ENCODE measurements at regions not wholly inside any gene's neighbourhood (a gene's known extent, or its start where the extent isn't known, plus 50 kb on each side); places are given as distances from the start of the nearest gene placed in this dataset.

GRCh38 chr18:28707006-28707405, 530.1 kb upstream of the CDH2 start:
- no peaks in the 10 kb centered on the region for H3K9me2 ChIP-seq (replicated peaks; ENCODE audit: control insufficient read depth, low read length)
- no peaks in the 10 kb centered on the region for H3F3A ChIP-seq (ENCODE audit: control insufficient read depth, insufficient read depth)
- no peaks in the 10 kb centered on the region for H4K20me1 ChIP-seq (ENCODE audit: control insufficient read depth, insufficient read depth, low read depth, low read length)
- no peaks in the 10 kb centered on the region for H3K4me1 ChIP-seq (ENCODE audit: control insufficient read depth, low read length)
- no peak overlapping the region for H3K4me3 ChIP-seq (ENCODE audit: low read length)
- H3K27ac ChIP-seq (ENCODE audit: low read depth, low read length) = no peak overlapping the region
- no peak overlapping the region for H3K4me2 ChIP-seq (ENCODE audit: low read length)
- H3K9me3 ChIP-seq (ENCODE audit: control insufficient read depth, insufficient read depth, low read length) = no peaks in the 10 kb centered on the region
- H3K27me3 ChIP-seq (ENCODE audit: control insufficient read depth, low read length) = no peaks in the 10 kb centered on the region
- H3K36me3 ChIP-seq (ENCODE audit: control insufficient read depth, low read length) = no peaks in the 10 kb centered on the region
- H3K79me2 ChIP-seq (ENCODE audit: control insufficient read depth, low read length) = no peaks in the 10 kb centered on the region
- TF ChIP-seq EZH2phosphoT487 (IDR thresholded peaks at IDR 0.05; ENCODE audit: borderline replicate concordance, low read length) (no peak), CTCF (IDR thresholded peaks at IDR 0.05; ENCODE audit: low read depth, low read length, poor library complexity, severe bottlenecking) (no peak)

GRCh38 chr18:28706397-28706796, 529.5 kb upstream of the CDH2 start:
- Histone ChIP-seq H3K27me3 (ENCODE audit: control insufficient read depth, low read length) (no peaks in the 10 kb centered on the region), H3K36me3 (ENCODE audit: control insufficient read depth, low read length) (no peaks in the 10 kb centered on the region), H3K27ac (ENCODE audit: low read depth, low read length) (no peak overlapping the region), H3K4me2 (ENCODE audit: low read length) (no peak overlapping the region), H3K79me2 (ENCODE audit: control insufficient read depth, low read length) (no peaks in the 10 kb centered on the region), H3K4me3 (ENCODE audit: low read length) (no peak overlapping the region), H3K9me3 (ENCODE audit: control insufficient read depth, insufficient read depth, low read length) (no peaks in the 10 kb centered on the region), H4K20me1 (ENCODE audit: control insufficient read depth, insufficient read depth, low read depth, low read length) (no peaks in the 10 kb centered on the region), H3K9me2 (replicated peaks; ENCODE audit: control insufficient read depth, low read length) (no peaks in the 10 kb centered on the region), H3F3A (ENCODE audit: control insufficient read depth, insufficient read depth) (no peaks in the 10 kb centered on the region), H3K4me1 (ENCODE audit: control insufficient read depth, low read length) (no peaks in the 10 kb centered on the region)
- TF ChIP-seq CTCF (IDR thresholded peaks at IDR 0.05; ENCODE audit: low read depth, low read length, poor library complexity, severe bottlenecking) (no peak), EZH2phosphoT487 (IDR thresholded peaks at IDR 0.05; ENCODE audit: borderline replicate concordance, low read length) (no peak)

GRCh38 chr18:28705482-28705881, 528.6 kb upstream of the CDH2 start:
- Histone ChIP-seq H3K27ac (ENCODE audit: low read depth, low read length) (no peak overlapping the region), H3K9me2 (replicated peaks; ENCODE audit: control insufficient read depth, low read length) (no peaks in the 10 kb centered on the region), H3K27me3 (ENCODE audit: control insufficient read depth, low read length) (no peaks in the 10 kb centered on the region), H3F3A (ENCODE audit: control insufficient read depth, insufficient read depth) (no peaks in the 10 kb centered on the region), H4K20me1 (ENCODE audit: control insufficient read depth, insufficient read depth, low read depth, low read length) (no peaks in the 10 kb centered on the region), H3K4me1 (ENCODE audit: control insufficient read depth, low read length) (no peaks in the 10 kb centered on the region), H3K4me2 (ENCODE audit: low read length) (no peak overlapping the region), H3K79me2 (ENCODE audit: control insufficient read depth, low read length) (no peaks in the 10 kb centered on the region), H3K9me3 (ENCODE audit: control insufficient read depth, insufficient read depth, low read length) (no peaks in the 10 kb centered on the region), H3K4me3 (ENCODE audit: low read length) (no peak overlapping the region), H3K36me3 (ENCODE audit: control insufficient read depth, low read length) (no peaks in the 10 kb centered on the region)
- TF ChIP-seq CTCF (IDR thresholded peaks at IDR 0.05; ENCODE audit: low read depth, low read length, poor library complexity, severe bottlenecking) (no peak), EZH2phosphoT487 (IDR thresholded peaks at IDR 0.05; ENCODE audit: borderline replicate concordance, low read length) (no peak)

- Histone ChIP-seq H3F3A (ENCODE audit: control insufficient read depth, insufficient read depth) (no peaks in the 10 kb centered on the region), H3K4me1 (ENCODE audit: control insufficient read depth, low read length) (no peaks in the 10 kb centered on the region), H3K9me3 (ENCODE audit: control insufficient read depth, insufficient read depth, low read length) (no peaks in the 10 kb centered on the region; the same call in 1 of the 2 replicates), H3K79me2 (ENCODE audit: control insufficient read depth, low read length) (no peaks in the 10 kb centered on the region), H3K4me3 (ENCODE audit: low read length) (no peak overlapping the region), H3K9me2 (replicated peaks; ENCODE audit: control insufficient read depth, low read length) (no peaks in the 10 kb centered on the region), H3K27ac (ENCODE audit: low read depth, low read length) (no peak overlapping the region), H4K20me1 (ENCODE audit: control insufficient read depth, insufficient read depth, low read depth, low read length) (no peaks in the 10 kb centered on the region), H3K27me3 (ENCODE audit: control insufficient read depth, low read length) (no peaks in the 10 kb centered on the region), H3K4me2 (ENCODE audit: low read length) (no peak overlapping the region), H3K36me3 (ENCODE audit: control insufficient read depth, low read length) (no peaks in the 10 kb centered on the region)
- TF ChIP-seq CTCF (IDR thresholded peaks at IDR 0.05; ENCODE audit: low read depth, low read length, poor library complexity, severe bottlenecking) = no peak
- TF ChIP-seq EZH2phosphoT487 (IDR thresholded peaks at IDR 0.05; ENCODE audit: borderline replicate concordance, low read length) = no peak
These were observed 515.4 kb upstream of the CDH2 start for GRCh38 chr18:28692337-28692736.

Measured in DOHH2 (cell line).